Renal pelvis (tissue), 1 donor: ENCODE measurements at regions not wholly inside any gene's neighbourhood (a gene's known extent, or its start where the extent isn't known, plus 50 kb on each side); places are given as distances from the start of the nearest gene placed in this dataset.

Experiments
- DNase-seq: peaks from one replicate; pipeline ENCODE4 v3.0.0-alpha.2; 2013

- no peak for DNase-seq
Observed at GRCh38 chr11:104594228-104594958, 303.9 kb downstream of the CASP12 start.

DNA sequence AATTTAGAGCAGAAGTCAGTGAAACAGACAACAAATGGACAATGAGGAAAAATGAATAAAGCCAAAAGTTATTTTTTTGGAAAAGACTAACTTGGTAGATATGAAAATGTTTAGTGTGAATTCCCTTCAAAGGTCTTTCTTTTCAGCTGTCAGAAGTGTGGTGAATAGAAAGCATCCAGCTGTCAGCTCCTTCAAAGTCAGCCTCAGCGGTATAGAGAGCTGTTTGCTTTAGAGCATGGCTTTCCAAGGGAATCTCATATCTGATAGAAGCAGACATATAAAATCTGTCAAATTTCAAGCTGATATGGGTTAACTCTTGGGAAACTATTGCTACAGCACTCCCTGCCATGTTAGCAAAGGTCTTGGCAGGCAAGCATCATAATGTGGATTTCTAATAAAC is 309.3 kb downstream of the CASP12 start:
- no peak for DNase-seq

- DNase-seq, result no peak
Observed at GRCh38 chr11:104588446-104588845, 309.8 kb downstream of the CASP12 start.

- DNase-seq, result no peak
Observed at GRCh38 chr11:104584823-104585222, 313.4 kb downstream of the CASP12 start.

GRCh38 chr11:104583857-104584256 is 314.4 kb downstream of the CASP12 start:
- DNase-seq, result no peak

- no peak for DNase-seq
Observed at GRCh38 chr11:104582431-104582830, 315.8 kb downstream of the CASP12 start.

DNA sequence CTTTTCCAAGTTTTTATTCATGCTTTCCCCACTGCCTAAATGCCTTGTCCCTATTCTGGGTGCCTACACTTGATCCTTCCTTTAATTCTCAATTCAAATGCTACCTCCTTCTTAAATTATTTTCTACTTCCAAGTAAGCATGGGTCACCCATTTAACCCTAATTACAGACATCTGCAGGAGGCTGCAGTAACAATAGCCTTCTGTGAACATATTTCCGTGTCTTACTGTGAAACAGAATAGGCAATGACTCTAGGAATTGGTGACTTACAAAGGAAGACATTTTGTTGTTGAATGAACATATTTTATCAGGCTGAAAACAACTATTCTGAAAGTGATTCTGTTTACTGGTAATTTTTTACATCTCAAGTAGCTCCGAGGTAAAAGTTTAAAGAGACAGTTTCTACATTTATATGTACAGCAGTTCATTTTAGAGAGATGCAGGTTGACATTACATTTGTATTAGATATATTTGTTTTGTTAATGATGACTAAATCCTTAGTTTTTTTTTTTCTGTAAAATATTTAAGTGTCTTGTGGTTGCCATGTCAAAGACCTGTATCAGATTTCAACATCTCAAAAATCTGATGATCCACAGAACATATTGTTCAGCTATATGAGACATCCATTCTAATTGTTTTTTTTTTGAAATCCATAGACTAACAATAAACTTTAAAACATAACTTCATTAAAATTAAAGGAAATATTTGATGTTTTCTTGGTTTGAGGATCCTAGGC is 316.8 kb downstream of the CASP12 start:
- DNase-seq, result no peak

GRCh38 chr11:104573441-104573990 is 324.7 kb downstream of the CASP12 start:
- no peak for DNase-seq

DNA sequence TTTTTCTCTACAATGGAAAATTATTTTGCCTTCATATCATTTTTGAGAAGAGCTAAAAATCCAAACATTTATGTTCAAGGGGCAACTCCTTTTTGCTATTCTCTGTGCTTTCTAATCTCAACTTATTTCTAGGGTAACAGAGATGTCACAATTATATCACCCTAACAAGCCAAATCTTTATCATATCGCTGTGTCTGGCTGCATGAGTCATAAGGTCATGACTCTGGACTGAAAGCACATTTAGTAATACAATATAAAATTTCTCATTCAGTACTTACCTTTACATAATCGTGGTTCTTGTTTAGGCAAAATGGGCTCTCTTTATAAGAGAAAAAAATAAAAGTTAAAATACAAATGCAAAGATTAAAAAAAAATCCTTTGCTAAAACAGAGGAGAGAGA is 326.0 kb downstream of the CASP12 start:
- DNase-seq, result no peak

- no peak for DNase-seq
Observed at GRCh38 chr11:104570078-104570701, 328.1 kb downstream of the CASP12 start.

GRCh38 chr11:104565583-104565961 is 332.7 kb downstream of the CASP12 start:
- DNase-seq, result no peak

DNA sequence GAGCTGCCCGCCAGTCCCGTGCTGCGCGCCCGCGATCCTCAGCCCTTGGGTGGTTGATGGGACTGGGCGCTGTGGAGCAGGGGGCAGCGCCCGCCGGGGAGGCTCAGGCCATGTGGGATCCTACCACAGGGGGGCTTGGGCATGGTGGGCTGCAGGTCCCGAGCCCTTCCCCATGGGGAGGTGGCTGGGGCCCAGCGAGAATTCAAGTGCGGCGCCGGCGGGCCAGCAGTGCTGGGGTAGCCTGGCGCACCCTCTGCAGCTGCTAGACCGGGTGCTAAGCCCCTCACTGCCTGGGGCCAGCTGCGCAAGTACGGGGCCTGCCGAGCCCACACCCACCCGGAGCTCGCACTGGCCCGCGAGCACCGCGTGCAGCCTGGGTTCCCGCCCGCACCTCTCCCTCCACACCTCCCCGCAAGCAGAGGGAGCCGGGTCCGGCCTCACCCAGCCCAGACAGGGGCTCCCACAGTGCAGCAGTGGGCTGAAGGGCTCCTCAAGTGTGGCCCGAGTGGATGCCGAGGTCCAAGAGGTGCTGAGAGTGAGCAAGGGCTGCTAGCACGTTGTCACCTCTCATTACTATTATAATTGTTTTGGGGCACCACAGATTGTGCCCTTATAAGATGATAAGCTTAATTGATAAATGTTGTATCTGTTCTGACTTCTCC is 333.2 kb downstream of the CASP12 start:
- no peak for DNase-seq

DNA sequence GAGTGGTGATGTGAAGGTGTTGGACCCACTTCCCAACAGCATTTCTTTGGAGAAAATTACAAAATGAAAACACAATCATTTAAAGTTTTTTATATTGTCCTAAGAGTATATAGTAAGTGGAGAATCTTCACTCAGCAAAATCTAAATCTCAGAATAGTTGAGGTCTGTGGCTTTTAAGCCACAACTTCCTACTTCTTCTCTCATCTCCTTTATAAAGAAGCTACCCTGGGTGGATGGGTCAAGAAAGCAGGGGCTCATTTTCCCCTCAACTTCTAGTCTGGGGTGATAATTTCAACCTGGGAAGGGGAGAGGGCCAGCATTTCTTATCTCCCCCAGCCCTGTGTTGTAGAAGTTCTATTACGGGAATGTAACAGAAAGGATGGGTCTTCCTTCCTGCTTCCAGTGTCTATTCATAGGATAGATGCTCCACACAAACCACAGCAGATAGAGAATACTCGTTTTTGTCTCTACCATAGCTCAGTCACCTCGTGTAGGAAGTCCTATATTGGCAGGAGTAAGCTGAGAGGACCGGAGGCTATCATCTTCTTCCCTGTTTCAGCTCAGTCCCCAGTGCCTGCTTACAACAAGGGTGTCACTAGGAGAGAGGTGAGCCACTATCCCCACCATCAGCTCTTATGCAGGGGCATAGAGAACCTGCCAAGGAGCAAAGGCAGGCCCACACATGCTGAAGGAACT is 341.5 kb downstream of the CASP12 start:
- DNase-seq, result no peak

- no peak for DNase-seq
Observed at GRCh38 chr11:104549019-104549418, 349.2 kb downstream of the CASP12 start.

DNA sequence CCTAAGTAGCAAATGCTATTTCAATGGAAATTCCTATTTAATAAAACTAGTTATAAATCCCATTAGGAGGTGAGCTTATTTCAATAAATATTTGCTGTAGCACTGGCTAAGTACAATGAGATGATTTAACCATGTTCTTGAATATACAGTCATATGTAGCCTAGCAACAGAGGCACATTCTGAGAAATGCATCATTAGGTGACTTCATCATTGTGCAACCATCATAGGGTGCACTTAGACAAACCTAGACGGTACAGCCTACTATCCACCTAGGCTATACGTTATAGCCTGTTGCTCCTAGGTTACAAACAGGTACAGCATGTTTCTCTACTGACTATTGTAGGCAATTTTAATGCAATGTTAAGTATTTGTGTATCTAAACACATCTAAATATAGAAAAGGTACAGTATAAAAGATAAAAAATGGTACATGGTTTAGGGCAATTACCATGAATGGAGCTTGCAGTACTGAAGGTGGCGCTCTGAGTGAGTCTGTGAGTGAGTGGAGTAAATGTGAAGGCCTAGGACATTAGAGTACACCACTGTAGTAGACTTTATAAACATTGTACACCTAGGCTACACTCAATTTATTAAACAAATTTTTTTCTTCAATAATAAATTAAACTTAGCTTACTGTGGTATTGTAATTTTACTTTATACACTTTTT is 350.1 kb downstream of the CASP12 start:
- DNase-seq, result no peak

DNA sequence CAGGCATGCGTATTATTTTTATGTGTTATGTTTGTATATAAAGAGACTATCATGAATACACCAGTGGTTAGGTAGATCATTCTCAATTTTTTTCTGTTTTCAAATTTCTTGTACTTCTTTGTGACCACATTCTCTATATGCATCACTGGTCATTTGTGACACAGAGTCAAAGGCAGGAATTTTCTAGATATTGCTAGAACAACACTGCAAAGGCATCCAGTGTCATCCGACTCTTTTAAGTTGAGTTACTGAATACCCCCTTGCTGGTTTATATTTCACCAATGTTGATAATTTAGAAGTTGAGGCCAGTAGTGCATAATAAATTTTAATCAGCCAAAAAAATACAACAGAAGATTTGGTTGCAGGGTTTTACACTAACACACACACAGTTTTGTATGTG is 351.8 kb downstream of the CASP12 start:
- DNase-seq, result peak; percentile 79

GRCh38 chr11:104541701-104542100 is 356.6 kb downstream of the CASP12 start:
- no peak for DNase-seq

GRCh38 chr11:104538313-104538712 is 359.9 kb downstream of the CASP12 start:
- DNase-seq, result no peak

GRCh38 chr11:104534278-104534677 is 364.0 kb downstream of the CASP12 start:
- DNase-seq, result no peak

- no peak for DNase-seq
Observed at GRCh38 chr11:104531894-104532293, 366.4 kb downstream of the CASP12 start.

GRCh38 chr11:104531075-104531474 is 367.1 kb upstream of the PDGFD start:
- DNase-seq, result no peak
